GM18520 (cell line): ENCODE measurements at regions not wholly inside any gene's neighbourhood (a gene's known extent, or its start where the extent isn't known, plus 50 kb on each side); places are given as distances from the start of the nearest gene placed in this dataset.

Source experiments
- ATAC-seq: cut with Tn5 transposase; IDR thresholded peaks from one replicate; pipeline ENCODE4 v1.9.1; 2021; ENCODE audit not compliant: unreplicated experiment

GRCh38 chr15:70556779-70557178, 206.6 kb downstream of the UACA start:
- ATAC-seq = no peak

DNA sequence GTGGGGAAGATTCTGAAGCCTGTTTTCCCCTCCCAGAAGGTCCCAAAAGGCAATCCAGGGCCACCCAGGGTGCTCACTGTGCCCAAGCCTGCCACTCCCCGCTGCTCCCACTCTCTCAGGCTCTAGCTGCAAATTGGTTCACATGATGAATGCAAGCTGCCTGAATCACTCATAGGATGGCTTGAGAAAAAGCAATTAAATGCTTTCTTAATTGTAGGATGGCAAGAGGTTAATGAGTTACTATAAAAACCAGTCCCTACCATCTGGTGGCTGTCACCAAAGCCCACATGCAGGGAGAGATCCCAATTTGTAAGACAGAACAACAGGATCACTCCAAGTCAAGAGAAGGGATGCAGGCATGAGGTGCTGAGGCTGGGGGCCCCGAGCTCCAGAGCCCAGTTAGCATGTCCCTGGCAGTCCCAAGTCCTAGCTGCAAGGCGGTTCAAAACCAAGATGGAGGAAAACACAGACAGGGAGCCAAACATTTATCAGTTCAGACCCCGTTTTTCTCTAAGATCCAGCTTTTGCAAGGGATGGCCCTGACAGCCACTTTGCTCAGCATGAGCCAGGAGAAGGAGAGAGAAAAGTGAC, 207.1 kb downstream of the UACA start:
- no peak for ATAC-seq

- no peak for ATAC-seq
Measured at GRCh38 chr15:70555713-70556112, 207.6 kb downstream of the UACA start.

DNA sequence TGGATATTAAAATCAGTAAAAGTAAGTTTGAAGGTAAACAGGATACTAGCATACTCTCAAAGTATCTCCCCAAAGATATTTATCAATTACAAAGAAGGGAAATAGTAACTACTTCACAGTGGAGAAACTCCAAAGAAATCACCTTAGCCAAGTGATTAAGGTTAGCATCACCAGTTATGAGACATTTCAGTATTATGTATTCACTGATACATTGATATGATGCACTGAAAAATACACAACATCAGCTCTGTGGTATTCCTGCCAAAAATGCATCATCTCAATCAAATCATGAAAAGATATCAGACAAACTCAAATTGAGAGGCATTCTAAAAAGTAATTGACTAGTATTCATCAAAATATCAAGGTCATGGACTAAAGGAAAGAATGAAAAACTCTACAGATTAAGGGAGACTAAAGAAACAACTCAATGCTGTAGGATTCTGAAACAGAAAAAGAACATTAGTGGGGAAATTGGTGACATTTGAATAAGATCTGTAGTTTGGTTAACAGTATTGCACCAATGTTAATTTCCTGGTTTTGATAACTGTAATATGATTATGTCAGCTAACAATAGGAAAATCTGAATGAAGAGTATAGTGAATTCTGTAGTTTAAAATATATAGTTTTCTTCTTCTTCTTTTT, 215.4 kb downstream of the UACA start:
- ATAC-seq = no peak

GRCh38 chr15:70545526-70545925, 217.8 kb downstream of the UACA start:
- ATAC-seq = no peak

DNA sequence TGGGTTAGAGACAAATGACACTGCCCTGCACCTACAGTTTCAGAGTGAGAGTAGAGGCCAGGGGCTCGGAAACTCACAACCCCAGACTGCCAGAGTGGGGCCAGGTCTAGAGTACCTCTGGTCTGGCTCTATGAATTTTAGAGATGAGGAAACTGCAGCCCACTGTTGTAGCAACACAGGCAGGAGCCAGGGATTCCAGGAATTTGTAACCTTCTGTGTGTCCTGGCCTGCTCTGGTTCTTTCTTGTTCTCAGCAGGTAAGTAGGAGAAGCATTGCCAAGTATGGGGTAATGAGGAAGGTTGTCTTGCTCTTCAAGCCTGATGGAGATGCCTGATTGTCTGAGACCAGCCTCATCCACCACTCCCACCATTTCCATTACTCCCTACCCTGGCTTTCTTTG, 221.8 kb downstream of the UACA start:
- ATAC-seq = no peak

DNA sequence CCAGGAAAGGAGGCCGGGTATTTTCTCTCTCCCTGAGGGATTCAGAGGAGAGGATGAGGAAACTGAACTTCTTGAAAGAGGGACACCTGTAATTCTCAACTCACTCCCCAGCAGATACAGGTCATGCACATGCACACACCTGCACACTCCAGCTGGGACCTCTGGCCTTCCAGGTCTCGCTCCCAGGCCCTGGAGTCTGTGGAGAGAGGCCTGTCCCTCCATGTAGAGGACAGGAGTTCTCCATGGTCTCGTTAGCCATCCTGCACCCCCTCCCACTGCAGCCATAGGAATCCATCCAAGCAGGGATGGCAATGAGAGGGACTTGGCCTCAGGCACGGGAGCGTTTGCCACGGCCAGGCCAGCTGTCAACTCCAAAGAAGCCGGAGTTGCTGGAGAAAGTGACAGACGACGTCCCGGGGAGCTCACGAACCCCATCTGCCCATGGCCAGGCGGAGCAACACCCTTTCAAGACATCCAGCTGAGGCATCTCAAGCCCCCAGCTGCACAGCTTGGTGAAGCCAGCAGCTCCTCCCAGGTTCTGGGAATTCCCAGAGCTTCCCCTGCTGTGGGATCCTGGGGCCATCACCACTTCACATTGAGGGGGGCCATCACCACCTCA, 223.3 kb downstream of the UACA start:
- no peak for ATAC-seq

DNA sequence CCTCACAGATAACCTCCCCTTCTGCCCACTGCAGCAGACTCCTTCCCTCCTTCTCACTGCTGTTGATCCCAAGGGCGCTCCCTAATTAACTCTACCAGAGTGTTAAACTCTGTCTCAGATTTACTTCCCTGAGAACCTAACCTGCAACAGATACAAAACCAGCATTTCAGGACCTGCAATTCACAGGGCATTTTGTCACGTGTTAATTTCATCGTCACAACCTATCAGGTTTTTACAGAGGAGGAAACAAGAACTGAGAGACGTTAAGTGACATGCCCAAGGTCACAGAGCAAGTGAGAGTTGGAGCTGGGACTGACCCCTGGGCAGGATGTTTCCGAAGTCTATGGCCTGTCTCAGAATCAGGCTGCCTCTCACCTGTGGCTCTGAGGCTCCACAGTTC, 223.9 kb downstream of the UACA start:
- no peak for ATAC-seq

GRCh38 chr15:70538278-70538677, 225.1 kb downstream of the UACA start:
- no peak for ATAC-seq

DNA sequence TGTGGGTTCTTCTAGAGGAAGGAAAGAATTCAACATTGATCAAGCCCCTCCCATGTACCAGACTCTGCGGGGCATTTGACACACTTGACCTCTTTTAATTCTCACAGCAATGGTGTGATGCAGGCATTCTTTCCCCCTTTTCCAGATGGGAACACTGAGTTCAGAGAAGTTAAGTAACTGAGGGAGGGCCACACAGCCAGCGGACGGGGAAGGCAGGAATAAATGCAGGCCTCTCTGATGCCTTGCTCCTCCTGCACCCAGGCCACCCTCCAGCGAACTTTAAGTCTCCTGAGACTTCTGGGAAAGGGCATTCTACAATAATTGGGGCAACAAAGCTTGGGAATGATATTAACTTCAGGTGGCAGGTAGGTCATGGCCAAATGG, 227.4 kb downstream of the UACA start:
- no peak for ATAC-seq

DNA sequence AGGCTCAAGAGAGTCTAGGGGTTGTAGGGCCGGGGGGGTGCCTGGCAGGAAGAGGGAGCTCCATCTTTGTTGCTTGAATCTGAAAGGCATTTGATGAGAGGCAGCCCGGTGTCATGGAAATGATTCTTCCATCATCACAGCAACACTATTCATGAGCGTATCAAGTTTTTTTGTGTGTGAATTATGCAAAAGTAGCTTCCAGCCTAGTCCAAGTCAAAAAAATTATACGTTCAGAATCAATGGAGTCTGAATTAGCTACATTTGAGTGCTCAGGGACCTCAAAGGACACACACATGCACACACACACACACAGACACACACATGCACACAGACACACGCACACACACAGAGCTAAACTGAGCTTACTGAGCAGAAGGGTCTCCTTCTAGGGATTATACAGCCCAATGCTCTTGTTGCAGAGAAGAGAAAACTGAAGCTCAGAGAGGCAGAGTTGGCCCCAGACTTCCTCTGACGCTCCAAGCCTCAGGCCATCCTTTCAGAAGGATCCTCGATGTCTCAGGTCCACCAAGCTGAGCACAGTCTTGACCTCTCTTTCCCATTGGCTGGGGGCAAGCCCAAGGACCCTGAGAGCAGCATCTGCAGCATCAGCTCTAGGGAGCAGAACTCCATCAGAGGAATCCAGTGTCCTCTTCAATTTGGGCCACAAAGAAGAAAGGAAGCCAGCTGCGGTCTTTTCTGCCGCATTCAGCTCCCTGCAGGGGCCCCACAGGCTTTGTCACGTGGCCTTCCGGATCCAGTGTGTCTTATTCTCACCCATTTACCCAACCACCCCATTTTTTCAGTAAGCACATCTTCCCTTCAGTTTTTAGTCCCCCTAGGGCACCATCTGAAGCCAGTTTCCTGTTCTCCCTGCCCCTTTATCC, 228.0 kb downstream of the UACA start:
- no peak for ATAC-seq

GRCh38 chr15:70533931-70534742, 229.2 kb downstream of the UACA start:
- ATAC-seq = no peak

GRCh38 chr15:70532531-70533186, 230.7 kb downstream of the UACA start:
- no peak for ATAC-seq

GRCh38 chr15:70531576-70531975, 231.8 kb downstream of the UACA start:
- no peak for ATAC-seq

DNA sequence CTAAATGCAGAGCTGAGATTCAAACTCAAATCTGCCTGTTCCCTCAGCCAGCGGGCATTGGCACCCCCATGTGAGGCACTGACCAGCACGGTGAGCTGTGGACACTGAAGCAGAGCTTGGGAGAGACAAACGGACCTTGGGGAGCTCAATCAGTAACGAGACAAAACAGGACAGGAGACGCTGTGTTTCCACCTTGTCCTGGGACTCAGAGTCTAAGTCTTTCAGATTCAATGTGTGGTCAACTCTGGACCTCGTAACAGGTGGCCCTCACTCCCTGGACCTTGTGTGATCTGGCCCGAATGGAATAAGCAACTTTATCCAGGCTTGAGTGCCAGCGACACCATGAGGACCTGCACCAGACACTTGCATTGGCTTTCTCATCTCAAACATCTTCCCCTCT, 232.5 kb downstream of the UACA start:
- no peak for ATAC-seq

DNA sequence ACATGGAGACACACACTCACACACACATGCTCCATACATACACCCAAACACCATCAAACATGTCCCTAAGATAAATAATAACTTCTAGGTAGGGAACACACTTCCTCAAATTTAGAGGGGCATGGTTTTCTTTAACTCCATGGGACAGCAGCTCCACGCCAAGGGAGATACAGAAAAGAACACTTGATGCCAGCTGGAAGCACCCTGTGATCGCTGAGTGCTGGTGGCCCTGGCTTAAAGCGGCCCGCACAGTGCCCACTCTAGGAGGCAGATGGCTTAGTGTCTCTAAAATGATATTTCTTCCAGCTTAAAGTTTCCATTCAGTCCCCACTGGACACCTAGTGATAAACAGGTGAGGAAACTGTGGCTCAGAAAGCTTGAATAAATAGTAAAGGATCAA, 232.9 kb downstream of the UACA start:
- ATAC-seq = no peak

GRCh38 chr15:70530017-70530499, 233.3 kb downstream of the UACA start:
- no peak for ATAC-seq

- ATAC-seq = no peak
Measured at GRCh38 chr15:70528816-70529215, 234.5 kb downstream of the UACA start.

- no peak for ATAC-seq
Measured at GRCh38 chr15:70528270-70528706, 235.1 kb downstream of the UACA start.

GRCh38 chr15:70526974-70527325, 236.4 kb downstream of the UACA start:
- ATAC-seq = no peak
